ENCODE measurements at regions not wholly inside any gene's neighbourhood (a gene's known extent, or its start where the extent isn't known, plus 50 kb on each side); places are given as distances from the start of the nearest gene placed in this dataset.

DNA sequence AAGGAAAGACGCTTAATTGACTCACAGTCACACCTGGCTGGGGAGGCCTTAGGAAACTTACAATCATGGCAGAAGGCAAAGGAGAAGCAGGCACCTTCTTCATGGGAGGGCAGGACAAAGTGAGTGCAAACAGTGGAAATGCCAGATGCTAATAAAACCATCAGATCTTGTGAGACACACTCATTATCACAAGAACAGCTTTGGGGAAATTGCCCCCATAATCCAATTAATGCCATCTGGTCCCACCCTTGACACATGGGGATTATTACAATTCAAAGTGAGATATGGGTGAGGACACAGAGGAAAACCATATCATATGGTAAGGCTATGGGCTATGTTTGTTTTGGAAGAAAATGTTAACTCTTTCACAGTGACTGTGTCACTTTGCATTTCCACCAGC is 1272.5 kb upstream of the CELF2 start:
- DNase-seq = no peak

DNA sequence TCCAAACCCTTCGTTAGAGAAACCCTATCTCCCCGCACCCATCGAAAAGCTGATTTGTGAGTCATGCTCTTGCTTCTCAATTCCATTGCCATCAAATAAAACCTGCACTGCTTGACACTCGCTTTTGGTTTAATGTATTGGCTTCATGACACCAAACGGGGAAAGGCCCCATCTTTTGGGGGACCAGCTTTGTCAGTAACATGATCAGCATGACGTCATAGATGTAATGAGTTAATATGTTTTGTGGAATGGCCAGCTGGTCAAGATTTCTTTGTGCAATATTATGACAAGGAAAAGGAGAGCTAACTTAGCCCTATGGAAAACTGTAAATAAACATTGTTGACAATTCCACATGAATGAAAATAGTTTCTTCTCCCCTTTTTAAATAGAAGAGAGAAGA is 1260.5 kb upstream of the CELF2 start:
- DNase-seq = no peak

DNA sequence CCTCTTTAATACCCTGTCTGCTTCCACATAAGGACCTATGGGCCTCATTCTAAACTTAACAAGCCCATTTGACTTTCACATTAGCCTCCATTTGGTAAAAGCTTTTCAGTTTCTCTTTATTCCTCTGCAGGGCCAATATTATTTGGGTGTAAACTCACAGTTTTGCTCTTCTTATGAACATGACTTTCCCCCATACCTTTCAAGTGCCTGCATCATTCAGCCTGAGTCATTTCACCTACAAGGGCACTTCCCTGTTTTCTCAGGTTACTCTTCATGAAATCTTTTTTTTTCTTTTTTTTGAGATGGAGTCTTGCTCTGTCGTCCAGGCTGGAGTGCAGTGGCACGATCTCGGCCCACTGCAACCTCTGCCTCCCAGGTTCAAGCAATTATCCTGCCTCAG is 1258.1 kb upstream of the CELF2 start:
- DNase-seq = no peak

DNA sequence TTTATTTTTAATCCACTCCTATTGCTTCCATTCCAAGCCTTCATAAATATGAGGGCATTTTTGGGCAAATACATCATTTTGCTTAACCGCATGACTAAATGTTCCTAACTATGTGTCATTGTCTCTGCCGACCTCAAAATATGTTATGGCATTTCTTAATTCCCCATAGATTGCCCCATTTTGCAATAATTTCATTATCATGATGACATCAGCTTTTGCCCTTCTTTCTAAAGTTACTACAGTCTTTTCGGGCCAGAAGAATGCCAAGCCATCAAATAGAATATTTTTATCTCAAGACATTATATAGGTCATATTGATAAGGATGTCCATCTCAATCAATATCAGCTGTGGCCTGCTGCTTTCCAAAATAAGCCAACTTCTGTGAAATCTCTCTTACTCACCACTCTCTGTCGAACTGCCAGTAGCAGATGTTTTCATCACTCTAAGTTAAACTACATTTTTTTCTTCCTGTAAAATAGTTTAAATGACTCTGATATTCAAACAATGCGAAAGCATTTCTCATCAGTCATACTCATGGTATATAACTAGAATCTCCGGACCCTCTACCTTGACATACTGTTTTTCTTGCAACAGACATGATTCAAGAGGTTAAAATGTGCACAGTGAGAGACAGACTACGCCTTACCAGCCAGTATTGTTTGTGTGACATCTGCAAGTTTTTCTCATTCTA is 1254.6 kb upstream of the CELF2 start:
- no peak for DNase-seq

DNA sequence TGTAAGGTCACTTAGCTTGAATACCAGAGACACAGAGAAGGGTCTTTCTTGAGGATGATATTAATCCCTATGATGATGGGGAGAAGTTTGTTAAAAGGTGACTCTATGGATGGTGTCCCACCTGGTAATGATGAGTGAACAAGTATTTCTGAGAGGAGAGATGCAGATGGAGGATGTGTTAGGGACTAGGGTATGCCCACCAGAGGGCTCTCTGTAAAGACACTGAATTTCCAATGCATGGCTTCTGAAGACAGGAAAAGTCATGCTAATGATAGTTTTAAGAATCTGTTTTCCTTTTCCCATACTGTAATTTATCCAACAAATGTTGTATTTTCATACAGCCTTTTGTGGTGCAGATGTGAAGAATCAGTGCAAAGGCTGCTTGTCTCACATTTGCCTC is 1250.9 kb upstream of the CELF2 start:
- no peak for DNase-seq

DNA sequence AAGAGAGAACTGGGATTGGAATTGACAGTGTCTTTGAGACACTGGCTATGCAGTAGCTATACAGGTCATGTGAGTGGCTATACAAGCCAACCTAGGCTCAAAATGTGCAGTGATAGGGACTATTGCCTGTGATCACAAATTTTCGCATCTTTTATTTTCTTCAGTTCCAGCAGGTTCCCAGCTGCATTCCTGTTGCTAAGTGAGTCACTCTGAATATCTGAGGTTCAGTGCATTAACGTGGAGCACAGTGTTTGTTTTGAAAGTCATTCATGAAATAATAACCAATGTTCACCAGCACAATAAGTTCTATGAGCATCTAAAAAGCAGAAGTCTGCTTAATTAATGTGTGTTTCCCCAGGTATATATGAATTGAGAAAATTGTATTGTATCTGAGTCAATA is 1236.0 kb upstream of the CELF2 start:
- no peak for DNase-seq

DNA sequence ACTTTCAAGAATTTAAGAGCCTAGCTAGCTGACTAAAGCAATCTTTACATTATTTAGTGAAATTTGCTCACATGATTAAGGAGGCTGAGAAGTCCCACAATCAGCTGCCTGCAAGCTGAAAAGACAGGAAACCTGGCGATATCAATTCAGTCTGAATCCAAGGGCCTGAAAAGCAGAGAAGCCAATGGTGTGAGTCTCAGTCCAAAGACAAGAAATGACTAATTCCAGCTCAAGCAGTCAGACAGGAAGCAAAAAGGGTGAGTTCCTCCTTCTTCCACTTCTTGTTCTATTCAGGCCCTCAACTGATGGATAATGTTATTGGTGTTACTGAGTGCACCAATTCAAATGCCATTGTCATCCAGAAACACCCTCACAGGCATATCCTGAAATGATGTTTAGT is 1231.6 kb upstream of the CELF2 start:
- DNase-seq = no peak

DNA sequence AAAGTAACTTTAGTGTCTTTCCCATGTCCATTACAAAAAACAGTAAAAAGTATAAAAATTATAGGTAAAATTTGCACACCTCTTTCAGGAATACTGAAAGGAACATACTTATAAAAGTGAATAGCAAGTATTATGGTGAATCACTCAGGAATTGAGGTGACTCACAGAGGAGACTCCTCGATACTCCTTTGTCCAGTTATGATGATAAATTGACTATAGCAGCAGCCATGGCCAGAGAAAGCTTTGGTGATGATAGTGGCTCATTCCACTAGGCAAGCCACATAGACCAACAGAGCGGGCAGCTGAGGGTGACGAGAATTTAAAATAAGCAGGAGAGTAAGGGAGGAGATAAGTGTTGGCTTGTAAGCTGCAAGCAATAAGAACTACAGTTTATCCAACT is 1231.1 kb upstream of the CELF2 start:
- DNase-seq = no peak

DNA sequence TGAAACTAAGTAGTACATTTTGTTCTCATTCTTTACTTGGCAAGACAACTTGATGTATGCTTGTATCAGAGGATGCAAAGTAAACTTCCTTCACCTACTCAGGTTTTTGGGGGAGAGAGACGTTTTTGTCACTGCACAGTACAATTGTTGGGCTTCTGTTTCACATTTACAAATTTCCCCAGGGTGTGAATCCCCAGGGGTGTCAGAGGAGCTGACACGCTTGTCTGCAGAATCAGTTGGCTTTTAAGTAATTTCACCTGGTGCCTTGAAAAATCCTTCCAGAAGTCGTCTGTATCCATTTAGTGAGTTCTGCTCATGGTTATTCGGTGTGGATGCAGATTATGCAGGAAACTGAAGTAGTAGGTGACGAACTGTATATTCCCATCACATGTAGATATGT is 1227.7 kb upstream of the CELF2 start:
- no peak for DNase-seq

DNA sequence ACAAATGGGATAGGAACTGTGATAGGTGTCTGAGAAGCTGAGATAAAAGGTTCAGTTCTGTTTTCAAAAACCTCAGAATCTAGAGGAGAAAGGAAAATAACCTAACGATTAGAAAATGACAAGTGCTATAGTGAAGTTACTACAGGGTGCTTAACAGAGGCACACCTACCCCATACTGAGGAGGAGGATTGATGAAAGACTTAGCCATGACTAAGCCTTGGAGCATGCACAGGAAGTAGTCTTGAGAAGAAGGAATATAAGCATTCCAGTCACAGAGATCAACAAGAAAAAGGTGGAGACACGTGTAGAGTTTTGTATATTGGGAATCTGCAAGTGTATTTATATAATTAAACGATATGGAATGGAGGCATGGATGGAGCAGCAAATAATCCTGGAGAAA is 1225.5 kb upstream of the CELF2 start:
- no peak for DNase-seq

DNA sequence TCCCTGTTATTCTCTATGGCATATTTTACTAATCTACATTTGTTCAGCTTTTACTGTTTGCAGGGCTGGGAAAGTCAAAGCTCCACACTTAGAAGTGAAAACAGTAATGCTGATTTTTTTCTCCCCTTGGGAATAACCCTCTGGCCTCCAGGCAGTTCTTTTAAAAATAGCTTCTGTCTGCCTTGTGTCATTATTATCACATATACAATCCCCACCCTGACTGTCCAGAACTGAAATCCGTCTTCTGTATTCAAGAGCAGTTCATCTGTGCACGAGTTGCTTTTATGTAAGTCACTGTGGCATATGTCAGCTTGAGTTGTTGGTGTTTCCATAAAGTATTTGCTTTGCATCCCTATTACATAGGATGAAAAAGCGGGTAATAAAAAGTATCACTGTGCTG is 1221.1 kb upstream of the CELF2 start:
- no peak for DNase-seq

DNA sequence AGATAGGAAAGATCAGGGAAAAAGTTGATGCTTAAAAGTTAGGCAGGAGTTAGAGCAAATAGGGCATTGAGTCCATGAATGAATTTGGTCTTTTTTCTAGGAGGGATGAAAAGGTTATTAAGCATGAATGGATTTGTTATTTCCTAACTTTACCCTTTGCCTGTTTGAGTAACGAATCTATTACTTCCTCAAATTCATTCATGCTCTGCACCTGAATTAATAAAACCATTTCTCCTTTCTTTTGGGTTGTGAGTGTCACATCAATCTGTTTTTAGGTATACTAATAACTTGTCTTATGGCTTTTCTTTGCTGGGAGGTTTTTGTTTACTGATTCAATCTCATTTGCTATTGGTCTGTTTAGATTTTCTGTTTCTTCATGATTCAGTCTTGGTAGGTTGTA is 1217.7 kb upstream of the CELF2 start:
- DNase-seq = no peak

DNA sequence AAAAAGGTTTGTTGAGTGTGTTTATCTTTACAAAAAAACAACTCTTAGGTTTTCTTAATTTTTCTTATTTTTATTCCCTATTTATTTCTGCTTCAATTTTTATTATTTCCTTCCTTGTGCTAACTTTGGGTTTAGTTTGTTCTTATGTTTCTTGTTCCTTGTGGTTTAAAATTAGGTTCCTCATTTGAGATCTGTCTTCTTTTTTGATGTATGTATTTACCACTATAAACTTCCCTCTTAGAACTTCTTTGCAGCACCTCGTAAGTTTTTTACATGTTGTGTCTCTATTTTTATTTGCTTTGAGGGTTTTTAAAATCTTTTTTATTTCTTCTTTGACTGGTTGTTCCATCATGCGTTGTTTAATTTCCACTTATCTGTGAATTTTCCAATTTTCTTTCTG is 1217.1 kb upstream of the CELF2 start:
- DNase-seq = no peak

DNA sequence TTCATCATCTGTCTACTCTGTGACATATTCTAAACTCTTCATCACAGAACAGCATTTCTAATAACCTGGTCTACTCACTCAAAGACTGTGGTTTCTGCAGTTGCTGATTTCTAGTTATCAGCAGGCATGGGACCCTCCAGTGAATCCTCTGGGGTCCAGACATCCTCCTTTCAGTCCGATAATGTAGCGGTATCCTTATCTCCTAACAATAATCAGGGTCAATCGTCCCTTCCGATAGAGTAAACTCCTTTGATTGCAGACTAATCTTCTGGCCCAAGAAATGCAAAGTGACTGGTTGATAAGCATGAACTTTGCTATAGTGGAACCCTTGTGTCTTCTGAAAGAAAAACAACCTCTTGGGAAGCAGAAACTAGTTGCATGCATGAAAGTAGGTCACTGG is 1209.8 kb upstream of the CELF2 start:
- no peak for DNase-seq

DNA sequence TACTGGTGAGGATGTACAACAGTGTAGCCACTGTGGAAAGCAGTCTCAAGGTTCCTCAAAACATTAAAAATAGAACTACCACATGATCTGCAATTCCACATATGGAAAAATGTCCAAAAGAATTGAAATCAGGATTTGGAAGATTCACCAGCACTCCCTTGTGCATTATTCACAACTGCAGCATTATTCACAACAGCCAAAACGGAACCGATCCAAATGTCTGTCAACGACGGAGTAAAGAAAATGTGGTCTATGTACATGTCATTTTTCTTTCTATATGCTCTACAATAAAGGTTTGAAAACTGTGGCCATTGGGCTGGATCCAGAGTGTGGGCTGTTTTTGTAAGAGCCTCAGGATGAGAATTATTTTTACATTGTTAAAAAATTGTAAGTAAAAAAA is 1206.1 kb upstream of the CELF2 start:
- DNase-seq = no peak

DNA sequence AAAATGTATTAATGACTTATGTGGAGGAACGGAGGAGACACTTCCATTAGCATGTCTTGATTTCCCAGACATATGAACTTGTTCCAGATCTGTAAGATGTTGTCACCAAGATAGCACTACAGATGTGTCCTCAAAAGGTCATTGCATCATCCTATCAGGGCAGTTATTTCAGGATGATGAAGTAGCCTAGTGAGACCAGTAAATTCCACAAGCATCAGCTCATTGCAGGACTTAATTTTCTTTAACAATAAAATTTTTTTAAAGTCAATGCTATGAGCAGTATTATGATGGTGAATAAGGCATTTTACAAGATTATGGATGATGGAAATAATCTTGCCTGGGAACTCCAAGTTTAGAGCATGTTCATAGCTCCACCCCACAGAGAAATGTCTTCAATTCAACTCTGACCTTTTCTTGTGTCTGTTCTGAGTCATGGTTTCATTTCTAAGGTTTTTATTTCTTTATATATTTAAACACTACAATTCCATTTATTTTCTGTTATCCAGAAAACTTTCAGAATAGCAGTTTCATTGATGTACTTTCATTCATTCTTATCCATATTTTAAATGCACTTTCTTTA is 1203.3 kb upstream of the CELF2 start:
- no peak for DNase-seq

DNA sequence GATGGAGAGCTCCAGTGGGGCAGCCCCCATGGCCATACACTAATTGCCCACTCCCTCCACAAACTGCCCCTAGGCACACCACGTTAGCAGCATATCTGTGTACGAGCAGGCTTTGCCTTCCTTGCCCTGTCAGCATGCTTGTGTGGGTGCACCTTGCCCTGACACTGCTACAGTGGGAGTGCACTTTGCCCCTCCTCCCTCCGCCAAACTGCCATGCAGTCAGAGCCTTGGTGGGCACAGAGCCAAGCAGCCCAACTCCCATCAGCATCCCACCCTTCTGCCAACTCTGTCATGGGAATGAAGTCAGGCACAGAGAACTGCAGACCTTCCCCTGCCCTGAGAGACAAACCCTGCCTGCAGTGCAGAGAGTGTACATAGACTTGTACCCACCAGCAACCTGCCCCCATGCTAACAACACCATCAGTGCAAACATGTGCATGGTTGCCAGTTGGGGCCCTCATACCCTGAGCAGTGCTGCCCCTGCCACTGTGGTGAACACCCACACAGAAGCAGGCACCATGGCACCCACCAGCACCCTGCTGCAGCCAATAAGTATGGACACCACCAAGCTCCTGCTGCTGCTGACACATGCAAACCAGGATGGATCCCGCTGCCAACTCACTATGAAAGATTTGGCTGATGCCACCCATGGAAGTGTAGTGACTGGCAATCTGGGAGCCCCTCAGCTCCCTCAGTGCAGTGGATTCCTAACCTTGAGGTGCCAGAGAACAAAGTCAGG is 1197.7 kb upstream of the CELF2 start:
- DNase-seq = no peak

DNA sequence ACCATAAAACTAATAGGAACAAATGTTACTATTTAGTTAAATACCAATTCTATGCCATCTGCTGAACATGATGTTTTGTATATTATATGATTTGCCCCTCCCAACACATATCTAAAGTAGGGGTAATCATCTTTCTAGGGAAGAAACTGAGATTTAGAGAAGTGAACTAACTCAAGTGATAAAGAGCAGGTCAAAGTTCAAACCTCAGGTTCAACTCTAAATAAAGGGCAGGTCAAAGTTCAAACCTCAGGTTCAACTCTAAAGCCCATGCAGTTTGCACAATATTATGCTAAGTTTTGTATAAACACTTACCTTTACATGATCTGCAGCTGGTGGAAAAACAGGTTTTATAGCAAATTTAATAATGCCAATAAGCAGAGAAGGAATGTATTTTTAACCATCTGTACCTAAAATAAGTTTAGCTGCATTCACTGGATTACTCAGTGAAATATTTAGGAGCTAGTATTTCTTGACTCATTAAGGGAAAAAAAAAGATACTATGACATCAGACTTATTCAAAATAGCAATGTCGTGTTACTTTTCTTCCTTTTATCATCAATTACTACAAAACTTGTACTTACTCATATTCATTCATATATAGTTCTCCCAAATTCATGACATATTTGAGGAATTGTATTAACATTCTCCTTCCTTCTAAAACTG is 1194.3 kb upstream of the CELF2 start:
- no peak for DNase-seq

DNA sequence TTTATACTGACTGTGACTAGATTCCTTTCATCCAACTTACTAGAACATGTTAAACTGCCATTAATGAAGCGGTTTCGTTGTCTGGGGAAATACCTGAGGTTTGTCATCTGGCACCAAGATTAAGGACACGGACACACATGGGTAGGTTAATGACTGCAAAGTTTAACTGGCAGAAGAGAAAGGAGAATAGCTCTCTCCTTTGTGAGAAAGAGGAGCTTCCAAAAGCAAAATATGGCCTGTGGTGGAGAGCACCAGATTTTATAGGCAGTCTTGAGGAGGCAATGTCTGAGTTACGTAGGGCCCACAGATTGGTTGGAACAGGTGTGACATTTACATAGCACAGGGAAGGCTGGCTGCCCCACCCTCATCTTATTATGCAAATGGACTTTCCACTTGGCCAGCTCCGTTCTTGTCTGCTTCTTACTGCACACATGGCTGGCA is 1193.0 kb upstream of the CELF2 start:
- no peak for DNase-seq

DNA sequence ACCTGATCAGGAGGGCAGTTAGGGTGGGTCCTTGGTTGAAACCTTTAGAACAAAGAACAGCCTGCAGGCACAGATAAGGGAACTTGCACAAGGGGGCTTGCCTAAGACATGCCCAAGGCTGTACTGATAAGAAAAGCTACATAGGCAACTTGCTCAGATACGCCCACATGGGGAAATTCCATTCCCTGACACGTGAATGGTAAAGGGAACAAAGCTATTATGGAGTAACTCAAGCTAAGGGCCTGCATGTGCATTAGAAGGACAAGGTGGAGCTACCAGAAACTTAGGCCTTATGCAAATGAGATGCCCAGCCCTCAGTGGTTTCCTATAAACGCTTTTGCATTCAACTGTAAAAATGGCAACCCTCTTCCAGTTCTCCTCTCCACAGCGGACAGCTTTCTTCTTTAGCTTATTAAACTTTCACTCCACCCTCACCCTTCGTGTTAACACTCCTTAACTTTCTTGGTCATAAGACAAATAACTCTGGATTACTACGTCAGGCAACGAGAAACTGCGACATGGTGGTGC is 1192.1 kb upstream of the CELF2 start:
- no peak for DNase-seq

DNA sequence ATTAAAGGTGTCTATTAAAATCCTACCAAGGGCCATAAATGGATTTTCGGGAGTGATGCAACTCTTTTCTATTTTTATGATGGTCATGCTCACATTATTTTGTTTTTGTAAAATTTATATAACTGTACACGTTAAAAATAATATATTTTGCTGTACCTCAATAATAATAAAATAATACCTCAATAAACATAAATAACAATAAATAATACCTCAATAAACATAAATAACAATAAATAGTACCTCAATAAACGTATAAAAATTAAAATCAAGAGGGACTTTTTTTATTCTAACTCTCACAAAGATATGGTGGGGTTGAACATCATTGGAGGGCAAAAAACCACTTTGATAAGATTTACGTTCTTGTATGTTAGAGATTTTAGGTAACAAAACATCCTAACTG is 1189.6 kb upstream of the CELF2 start:
- no peak for DNase-seq

DNA sequence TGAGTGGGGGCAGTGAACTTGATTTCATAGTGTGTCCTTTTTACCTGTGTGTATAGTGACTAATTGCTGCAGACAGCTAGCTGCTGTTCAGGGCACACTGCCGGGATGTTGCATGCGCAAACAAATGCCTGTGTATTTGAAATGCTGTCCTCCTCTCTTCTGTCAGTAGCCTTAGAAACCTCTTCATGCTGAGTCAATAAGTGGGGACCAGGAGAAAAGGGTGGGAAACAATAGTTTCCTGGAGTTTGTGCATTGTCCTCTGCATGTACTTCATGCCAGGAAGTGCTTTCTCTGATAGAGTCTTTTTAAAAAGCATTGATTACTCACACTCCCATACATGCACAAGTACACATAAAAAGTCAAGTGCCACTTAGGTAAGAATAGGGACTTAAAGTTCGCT is 1183.7 kb upstream of the CELF2 start:
- DNase-seq = no peak

DNA sequence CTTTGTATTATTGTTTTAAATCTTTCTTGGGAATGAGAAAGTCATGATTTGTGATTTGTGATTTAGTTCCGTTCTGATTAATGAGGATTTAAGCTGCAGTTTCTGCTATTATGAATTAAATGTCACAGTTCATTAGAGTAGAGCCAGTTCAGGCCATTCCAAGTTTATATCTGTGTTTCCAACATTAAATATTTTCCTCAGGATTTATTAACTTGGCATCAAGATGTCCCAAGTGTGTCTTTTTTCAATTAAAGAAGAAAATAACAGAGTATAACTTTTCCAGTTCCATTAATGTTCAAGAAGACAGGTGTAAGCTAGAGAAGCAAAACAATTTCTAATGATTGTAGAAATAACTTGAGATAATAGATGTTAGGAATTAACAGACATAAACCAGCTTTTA is 1183.2 kb upstream of the CELF2 start:
- no peak for DNase-seq

DNA sequence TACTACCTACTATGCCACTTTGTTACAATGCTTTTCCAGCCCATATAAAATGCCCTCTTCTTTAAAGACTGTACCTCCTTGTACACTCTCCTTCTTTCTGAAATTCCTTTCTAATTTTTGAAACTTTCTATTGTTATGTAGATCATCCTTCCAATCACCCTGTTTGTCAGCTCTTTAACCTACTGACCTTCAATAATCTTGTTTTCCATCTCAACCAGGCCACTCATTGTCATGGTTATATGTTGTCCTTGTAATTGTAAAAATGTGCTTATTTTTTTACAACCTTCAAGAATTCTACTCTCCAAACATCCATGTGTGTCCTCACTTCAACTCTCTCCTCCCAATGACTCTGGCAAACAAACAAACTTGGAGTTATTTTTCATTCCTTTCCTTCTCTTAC is 1172.6 kb upstream of the CELF2 start:
- no peak for DNase-seq
